H1 (cell line): ENCODE measurements at regions not wholly inside any gene's neighbourhood (a gene's known extent, or its start where the extent isn't known, plus 50 kb on each side); places are given as distances from the start of the nearest gene placed in this dataset.

Source experiments
- CTCF ChIA-PET: fragments of 300-600 bp; sonication (Branson Sonifier 250); formaldehyde crosslinking; loops from one replicate; lab custom pipeline; 2021; ENCODE audit not compliant: partially characterized antibody; lab: Charles Lee
- POLR2A ChIA-PET: fragments of 300-600 bp; sonication (Branson Sonifier 250); formaldehyde crosslinking; loops from one replicate; lab custom pipeline; 2021; ENCODE audit warnings: inconsistent platforms; ENCODE audit not compliant: partially characterized antibody; lab: Charles Lee
- DNase-seq, 2 experiments: peaks; one replicate each; pipeline versions ENCODE4 v3.0.0 to v3.0.0-alpha.2; 2010 to 2022; ENCODE audit warnings: low spot score in 2 of 2, low read depth in 1 of 2, mixed read lengths in 1 of 2
- FAIRE-seq: peaks from 2 replicates; lab custom pipeline; 2011; peaks lifted over from hg19 to GRCh38; lab: Jason Lieb, UNC
- H2AFZ ChIP-seq: 2 replicates; pipeline ENCODE4 v1.8.1; 2012; ENCODE audit warnings: low read length, inconsistent platforms
- H2AK5ac ChIP-seq: 2 replicates; pipeline ENCODE4 v1.6.1; 2013; ENCODE audit warnings: low read depth, low read length
- H2BK120ac ChIP-seq: replicated peaks from 2 replicates; pipeline ENCODE3; 2013; ENCODE audit warnings: low read depth, low read length, inconsistent platforms
- H2BK12ac ChIP-seq: 2 replicates; pipeline ENCODE4 v1.6.1; 2013; ENCODE audit warnings: low read depth, low read length
- H2BK15ac ChIP-seq: 2 replicates; pipeline ENCODE4 v1.6.1; 2013; ENCODE audit warnings: low read length
- H2BK20ac ChIP-seq: 2 replicates; pipeline ENCODE4 v1.6.1; 2013; ENCODE audit warnings: low read length
- H2BK5ac ChIP-seq: 2 replicates; pipeline ENCODE4 v1.6.1; 2013; ENCODE audit warnings: low read depth, low read length
- H3K14ac ChIP-seq: 2 replicates; pipeline ENCODE4 v1.6.1; 2013; ENCODE audit warnings: inconsistent platforms; ENCODE audit not compliant: insufficient read length
- H3K18ac ChIP-seq: 2 replicates; pipeline ENCODE4 v1.6.1; 2013; ENCODE audit warnings: low read length; ENCODE audit errors: extremely low read depth
- H3K23ac ChIP-seq: 2 replicates; pipeline ENCODE4 v1.6.1; 2013; ENCODE audit warnings: inconsistent platforms; ENCODE audit not compliant: insufficient read length
- H3K23me2 ChIP-seq: 2 replicates; pipeline ENCODE4 v1.6.1; 2013; ENCODE audit warnings: low read depth, low read length
- H3K27ac ChIP-seq: 2 replicates; pipeline ENCODE4 v1.6.1; 2011; ENCODE audit warnings: low read depth, low read length, inconsistent platforms
- H3K27me3 ChIP-seq, 4 experiments: replicated peaks in 1 of 4; 1 replicate in 1 of 4; 2 replicates in 3 of 4; pipeline versions ENCODE4 v1.6.1 to v1.8.1; 2011 to 2013; ENCODE audit warnings: low read length in 3 of 4, mild to moderate bottlenecking in 3 of 4, inconsistent platforms in 2 of 4, mixed read lengths in 2 of 4, moderate library complexity in 1 of 4; ENCODE audit not compliant: control insufficient read depth in 3 of 4, insufficient read depth in 3 of 4; ENCODE audit errors: extremely low read depth in 1 of 4
- H3K36me3 ChIP-seq, 4 experiments: 2 replicates each; pipeline versions ENCODE4 v1.6.1 to v1.8.1; 2011 to 2013; ENCODE audit warnings: mild to moderate bottlenecking in 4 of 4, low read length in 3 of 4, moderate library complexity in 2 of 4, control low read depth in 1 of 4, inconsistent platforms in 1 of 4; ENCODE audit not compliant: insufficient read depth in 4 of 4, control insufficient read depth in 2 of 4
- H3K4ac ChIP-seq: replicated peaks from 2 replicates; pipeline ENCODE3; 2013; ENCODE audit warnings: low read length, low read depth, mixed read lengths, inconsistent platforms; ENCODE audit not compliant: insufficient read length
- H3K4me1 ChIP-seq, 4 experiments: replicated peaks in 1 of 4; 1 replicate in 1 of 4; 2 replicates in 3 of 4; pipeline versions ENCODE4 v1.6.1 to v1.8.1; 2011 to 2013; ENCODE audit warnings: low read length in 3 of 4, inconsistent platforms in 2 of 4, mixed read lengths in 1 of 4; ENCODE audit not compliant: insufficient read depth in 4 of 4, control insufficient read depth in 3 of 4
- H3K4me2 ChIP-seq, 2 experiments: 2 replicates each; pipeline versions ENCODE4 v1.6.1 to v1.8.1; 2011 to 2013; ENCODE audit warnings: low read depth in 2 of 2, low read length in 2 of 2, control low read depth in 1 of 2, inconsistent platforms in 1 of 2, mild to moderate bottlenecking in 1 of 2; ENCODE audit not compliant: insufficient read depth in 1 of 2
- H3K4me3 ChIP-seq, 4 experiments: fragments of 200-600, 300-600 bp in 1 of 4; sonication (generic), shearing (Covaris generic), sonication (Bioruptor Twin) in 1 of 4; 2 replicates each; pipeline versions ENCODE4 v1.5.1 to v1.8.1; 2011 to 2016; ENCODE audit warnings: low read length in 4 of 4, low read depth in 3 of 4, control low read depth in 2 of 4, inconsistent platforms in 2 of 4, mild to moderate bottlenecking in 2 of 4, mixed read lengths in 1 of 4, moderate library complexity in 1 of 4; ENCODE audit not compliant: insufficient read depth in 2 of 4; ENCODE audit errors: extremely low read depth in 1 of 4
- H3K56ac ChIP-seq: replicated peaks from 2 replicates; pipeline ENCODE3; 2013; ENCODE audit warnings: low read depth, mild to moderate bottlenecking, mixed read lengths, low read length, inconsistent platforms; ENCODE audit not compliant: insufficient read length
- H3K79me1 ChIP-seq: 2 replicates; pipeline ENCODE4 v1.6.1; 2013; ENCODE audit warnings: low read depth, low read length, control low read depth
- H3K79me2 ChIP-seq, 2 experiments: 2 replicates each; pipeline versions ENCODE4 v1.6.1 to v1.8.1; 2012 to 2013; ENCODE audit warnings: low read length in 2 of 2, mild to moderate bottlenecking in 2 of 2, inconsistent platforms in 1 of 2; ENCODE audit not compliant: insufficient read depth in 2 of 2, control insufficient read depth in 1 of 2
- H3K9ac ChIP-seq, 4 experiments: replicated peaks in 1 of 4; 1 replicate in 1 of 4; 2 replicates in 3 of 4; pipeline versions ENCODE4 v1.6.1 to v1.8.1; 2011 to 2013; ENCODE audit warnings: low read depth in 3 of 4, low read length in 3 of 4, control low read depth in 2 of 4, mild to moderate bottlenecking in 2 of 4, moderate library complexity in 2 of 4, inconsistent platforms in 1 of 4; ENCODE audit errors: extremely low read depth in 1 of 4
- H3K9me3 ChIP-seq, 2 experiments: 2 replicates each; pipeline versions ENCODE4 v1.6.1 to v1.8.1; 2012 to 2013; ENCODE audit warnings: mild to moderate bottlenecking in 2 of 2, moderate library complexity in 2 of 2, control low read depth in 1 of 2, inconsistent platforms in 1 of 2, low read depth in 1 of 2, low read length in 1 of 2, mixed read lengths in 1 of 2; ENCODE audit not compliant: insufficient read depth in 2 of 2
- H4K20me1 ChIP-seq, 2 experiments: replicated peaks in 1 of 2; 2 replicates each; pipeline versions ENCODE3 to v1.8.1; 2011 to 2013; ENCODE audit warnings: inconsistent platforms in 2 of 2, low read length in 2 of 2, mild to moderate bottlenecking in 1 of 2; ENCODE audit not compliant: insufficient read depth in 2 of 2, control insufficient read depth in 1 of 2
- H4K5ac ChIP-seq: 2 replicates; pipeline ENCODE4 v1.6.1; 2013; ENCODE audit warnings: low read length, low read depth, mixed read lengths, inconsistent platforms; ENCODE audit not compliant: insufficient read length
- H4K8ac ChIP-seq: 2 replicates; pipeline ENCODE4 v1.8.0; 2013; ENCODE audit warnings: mild to moderate bottlenecking, moderate library complexity, low read length, inconsistent platforms; ENCODE audit not compliant: insufficient read depth; ENCODE audit errors: extremely low read depth
- H4K91ac ChIP-seq: replicated peaks from 2 replicates; pipeline ENCODE3; 2013; ENCODE audit warnings: low read length, mixed read lengths, inconsistent platforms; ENCODE audit not compliant: insufficient read length
- BCL11A ChIP-seq, 2 experiments: IDR thresholded peaks; one replicate each; pipeline ENCODE4 v1.6.1; 2011; ENCODE audit warnings: low read depth in 2 of 2, low read length in 2 of 2, mild to moderate bottlenecking in 2 of 2
- CBX5 ChIP-seq: fragments of 300-800, 300-1000 bp; sonication (generic); IDR thresholded peaks from 2 replicates; pipeline ENCODE4 v1.7.1; 2016; ENCODE audit warnings: antibody characterized with exemption, low read length, low read depth
- CHD2 ChIP-seq: IDR thresholded peaks from 2 replicates; pipeline ENCODE4 v1.6.1; 2012; ENCODE audit warnings: low read length, improper control_type of control experiment
- EGR1 ChIP-seq: IDR thresholded peaks from 2 replicates; pipeline ENCODE4 v1.6.1; 2011; ENCODE audit warnings: low read depth, low read length, borderline replicate concordance
- GTF2F1 ChIP-seq: IDR thresholded peaks from 2 replicates; pipeline ENCODE4 v1.6.1; 2012; ENCODE audit warnings: low read depth, low read length, improper control_type of control experiment, borderline replicate concordance
- HDAC6 ChIP-seq: IDR thresholded peaks from one replicate; pipeline ENCODE4 v1.7.1; 2012; ENCODE audit warnings: low read depth, mild to moderate bottlenecking, inconsistent platforms, low read length, moderate library complexity
- KDM4A ChIP-seq: IDR thresholded peaks from one replicate; pipeline ENCODE4 v1.7.1; 2012; ENCODE audit warnings: low read depth, mild to moderate bottlenecking, moderate library complexity, low read length, inconsistent platforms; ENCODE audit not compliant: severe bottlenecking
- TBP ChIP-seq: IDR thresholded peaks from 2 replicates; pipeline ENCODE4 v1.6.1; 2011; ENCODE audit warnings: low read depth, low read length, improper control_type of control experiment

- Histone ChIP-seq H3K4ac (no peak overlapping the region), H4K8ac (no peak overlapping the region), H3K23me2 (no peaks in the 10 kb centered on the region), H2BK12ac (no peak overlapping the region), H2AK5ac (no peak overlapping the region), H2BK15ac (no peak overlapping the region), H3K14ac (no peak overlapping the region), H3K36me3 (no peaks in the 10 kb centered on the region), H2AFZ (no peak overlapping the region), H2BK20ac (no peak overlapping the region), H3K27ac (no peak overlapping the region), H3K9ac (no peak overlapping the region), H3K4me2 (no peak overlapping the region), H2BK120ac (no peak overlapping the region), H3K56ac (no peak overlapping the region), H4K5ac (no peak overlapping the region), H3K9me3 (no peaks in the 10 kb centered on the region), H3K23ac (no peak overlapping the region), H2BK5ac (no peak overlapping the region), H4K91ac (no peak overlapping the region), H3K4me1 (peaks cover 0 to 6% (median 4%) of the 10 kb centered on the region in 4 experiments; a peak in 4 of 7 replicates), H3K79me1 (no peaks in the 10 kb centered on the region), H3K27me3 (no peaks in the 10 kb centered on the region), H3K18ac (no peak overlapping the region), H3K79me2 (no peaks in the 10 kb centered on the region; a peak in 1 of 4 replicates), H3K4me3 (no peak overlapping the region), H4K20me1 (no peaks in the 10 kb centered on the region)
- DNase-seq: no peak
- TF ChIP-seq GTF2F1 (no peak), CHD2 (no peak), TBP (no peak), KDM4A (no peak), EGR1 (no peak), CBX5 (no peak), HDAC6 (no peak), BCL11A (IDR thresholded peaks at IDR 0.05; ENCODE audit: low read depth in 2 of 2, low read length in 2 of 2) (no peak)
- no peak for FAIRE-seq
- ChIA-PET POLR2A (no interaction called here), CTCF (interaction anchor here (0.6 to 1.3 kb wide), 4 partner anchors 10 to 313 kb away, joined by 3 read pairs; no protein-coding TSS in a partner anchor)
Measured at GRCh38 chr17:63040816-63041215, 74.8 kb downstream of the TANC2 start.
